ENCODE measurements at regions not wholly inside any gene's neighbourhood (a gene's known extent, or its start where the extent isn't known, plus 50 kb on each side); places are given as distances from the start of the nearest gene placed in this dataset.

- Histone ChIP-seq H3F3A (ENCODE audit: insufficient read depth, low read length, poor library complexity, severe bottlenecking) (no peaks in the 10 kb centered on the region), H3K4me3 (ENCODE audit: low read length) (no peak overlapping the region), H3K36me3 (ENCODE audit: insufficient read depth, low read length) (no peaks in the 10 kb centered on the region), H3K27me3 (ENCODE audit: insufficient read depth, low read depth, low read length) (no peaks in the 10 kb centered on the region), H4K20me1 (ENCODE audit: insufficient read depth) (no peaks in the 10 kb centered on the region), H3K9me2 (ENCODE audit: insufficient read depth, low read length) (no peaks in the 10 kb centered on the region), H2AFZ (ENCODE audit: low read depth, low read length) (no peak overlapping the region), H3K79me2 (replicated peaks; ENCODE audit: insufficient read depth, low read length) (no peaks in the 10 kb centered on the region), H3K4me2 (ENCODE audit: low read length) (no peak overlapping the region), H3K27ac (ENCODE audit: low read length) (no peak overlapping the region), H3K9ac (ENCODE audit: low read length) (no peak overlapping the region), H3K9me3 (ENCODE audit: low read length) (no peaks in the 10 kb centered on the region)
- TF ChIP-seq MXI1 (conservative IDR thresholded peaks at IDR 0.05; ENCODE audit: poor library complexity, severe bottlenecking) (no peak), TAF1 (IDR thresholded peaks at IDR 0.05; ENCODE audit: low read depth) (no peak), SMC3 (conservative IDR thresholded peaks at IDR 0.05; ENCODE audit: poor library complexity) (no peak), CTCF (IDR thresholded peaks at IDR 0.05; ENCODE audit: poor library complexity, severe bottlenecking) (no peak), REST (IDR thresholded peaks at IDR 0.05; ENCODE audit: borderline replicate concordance) (no peak), EZH2 (IDR thresholded peaks at IDR 0.05; ENCODE audit: borderline replicate concordance, insufficient read depth, low read length, poor library complexity, severe bottlenecking) (no peak), EP300 (conservative IDR thresholded peaks at IDR 0.05; ENCODE audit: poor library complexity, severe bottlenecking) (no peak), RAD21 (conservative IDR thresholded peaks at IDR 0.05) (no peak), POLR2AphosphoS5 (IDR thresholded peaks at IDR 0.05) (no peak)
Observed at GRCh38 chr4:111991797-111992196, 153.5 kb upstream of the FAM241A start.

GRCh38 chr4:111992351-111993168 lies 152.7 kb upstream of the FAM241A start:
- Histone ChIP-seq H2AFZ (ENCODE audit: low read depth, low read length) (no peak overlapping the region), H3K36me3 (ENCODE audit: insufficient read depth, low read length) (no peaks in the 10 kb centered on the region)

More at GRCh38 chr4:111992351-111993168, 152.7 kb upstream of the FAM241A start:
- Histone ChIP-seq H3K4me2 (ENCODE audit: low read length) (no peak overlapping the region), H3K79me2 (replicated peaks; ENCODE audit: insufficient read depth, low read length) (no peaks in the 10 kb centered on the region), H3K9ac (ENCODE audit: low read length) (no peak overlapping the region), H3K4me3 (ENCODE audit: low read length) (no peak overlapping the region), H3K27ac (ENCODE audit: low read length) (no peak overlapping the region), H3K27me3 (ENCODE audit: insufficient read depth, low read depth, low read length) (no peaks in the 10 kb centered on the region), H4K20me1 (ENCODE audit: insufficient read depth) (no peaks in the 10 kb centered on the region), H3K9me2 (ENCODE audit: insufficient read depth, low read length) (no peaks in the 10 kb centered on the region), H3F3A (ENCODE audit: insufficient read depth, low read length, poor library complexity, severe bottlenecking) (no peaks in the 10 kb centered on the region), H3K9me3 (ENCODE audit: low read length) (no peaks in the 10 kb centered on the region)
- TF ChIP-seq TAF1 (IDR thresholded peaks at IDR 0.05; ENCODE audit: low read depth) (no peak), EP300 (conservative IDR thresholded peaks at IDR 0.05; ENCODE audit: poor library complexity, severe bottlenecking) (no peak)
